ENCODE measurements at regions not wholly inside any gene's neighbourhood (a gene's known extent, or its start where the extent isn't known, plus 50 kb on each side); places are given as distances from the start of the nearest gene placed in this dataset.

DNA sequence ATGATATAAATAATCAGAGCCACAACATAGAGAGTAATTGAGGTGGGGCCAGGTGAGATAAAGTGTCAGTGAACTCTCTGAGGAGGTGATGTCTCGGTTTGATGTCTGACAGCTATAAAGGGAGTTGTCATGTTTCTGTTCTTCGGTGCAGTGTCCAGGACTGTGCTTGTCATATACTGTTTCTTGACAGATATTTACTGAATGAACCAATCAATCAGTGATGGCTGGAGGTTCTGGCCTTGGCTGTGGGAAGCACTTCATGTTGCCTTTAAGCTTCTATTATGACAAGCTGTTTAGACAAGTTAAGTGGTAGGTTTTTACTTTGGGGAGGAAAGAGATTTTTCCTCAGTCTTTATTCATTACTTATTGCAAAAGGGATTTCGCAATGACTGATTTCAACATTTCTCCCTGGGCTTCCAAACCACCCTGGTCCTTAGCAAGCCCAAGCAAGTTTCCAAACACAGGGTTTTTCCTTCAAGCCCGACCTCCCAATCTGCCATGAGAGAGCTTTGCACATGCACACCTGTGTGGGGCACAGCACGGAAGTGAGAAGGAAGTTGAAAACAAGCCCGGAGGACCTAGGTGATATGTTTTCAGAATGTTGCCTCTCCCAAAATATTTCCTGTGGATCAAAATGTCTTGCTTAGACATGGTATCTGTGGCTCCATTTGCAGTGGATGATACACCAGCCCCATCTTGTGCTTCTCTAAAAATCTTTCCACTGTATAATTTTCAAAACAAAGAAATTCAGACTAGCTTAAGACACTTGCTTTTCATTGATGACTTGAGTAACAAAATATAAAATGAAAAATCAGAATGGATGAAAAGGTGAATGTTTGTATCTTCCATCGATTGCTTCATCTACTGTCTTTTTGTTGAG is 567.3 kb upstream of the BTBD3 start:
- no TSS peak for BruUV-seq (replicated peaks)
- Histone ChIP-seq H3K36me3 (ENCODE audit: control insufficient read depth, insufficient read depth, low read length) (no peaks in the 10 kb centered on the region), H3K27ac (ENCODE audit: insufficient read depth, low read length) (peak overlapping the region; percentile 28; the same call in 1 of the 2 replicates), H3K79me1 (ENCODE audit: low read depth in 1 of 2, low read length in 2 of 2) (no peaks in the 10 kb centered on the region), H2BK5ac (ENCODE audit: low read depth, low read length, poor library complexity, severe bottlenecking) (peak overlapping the region; percentile 36), H3K4me1 (ENCODE audit: control insufficient read depth, insufficient read depth, low read length) (peaks cover 10% of the 10 kb centered on the region), H4K5ac (ENCODE audit: low read depth, low read length) (peak overlapping the region; percentile 2; the same call in 1 of the 2 replicates), H3K27me3 (ENCODE audit: control insufficient read depth, insufficient read depth, low read length) (no peaks in the 10 kb centered on the region), H3K9ac (ENCODE audit: low read depth, low read length) (no peak overlapping the region), H3K23ac (ENCODE audit: low read depth, low read length) (no peak overlapping the region), H2BK20ac (ENCODE audit: low read depth, low read length) (peak overlapping the region; percentile 73), H3K9me3 (ENCODE audit: control insufficient read depth, insufficient read depth, low read length) (peaks cover 2% of the 10 kb centered on the region; the same call in 1 of the 2 replicates), H3K4me3 (ENCODE audit: insufficient read depth, low read depth, low read length) (no peak overlapping the region), H4K91ac (ENCODE audit: insufficient read depth, low read depth, low read length) (peak overlapping the region; percentile 40; the same call in 1 of the 2 replicates), H3K14ac (replicated peaks; ENCODE audit: low read depth, low read length) (no peak overlapping the region), H2AK9ac (replicated peaks; ENCODE audit: low read depth, low read length, poor library complexity) (no peak overlapping the region), H2BK15ac (ENCODE audit: low read depth, low read length) (peak overlapping the region; percentile 42; the same call in 1 of the 3 replicates), H3K9me1 (ENCODE audit: insufficient read depth, low read length) (no peaks in the 10 kb centered on the region), H2AK5ac (ENCODE audit: low read depth, low read length) (peak overlapping the region; percentile 57; the same call in 1 of the 2 replicates), H3K56ac (ENCODE audit: extremely low read depth, insufficient read depth, low read length) (no peak overlapping the region), H2AFZ (replicated peaks; ENCODE audit: low read length, poor library complexity) (peak overlapping the region; percentile 38), H3K18ac (ENCODE audit: low read depth, low read length) (peak overlapping the region; percentile 13), H4K8ac (ENCODE audit: low read depth in 2 of 2, low read length in 2 of 2) (peak overlapping the region in 1 of 2 experiments; percentile 50; a peak in 2 of 4 replicates), H2BK120ac (ENCODE audit: low read depth, low read length) (peak overlapping the region; percentile 54; the same call in 1 of the 2 replicates), H3K4me2 (ENCODE audit: low read depth, low read length) (peak overlapping the region; percentile 31; the same call in 1 of the 2 replicates), H4K20me1 (ENCODE audit: insufficient read depth, low read length) (no peaks in the 10 kb centered on the region), H3K4ac (ENCODE audit: low read depth, low read length) (peak overlapping the region; percentile 63; the same call in 1 of the 2 replicates)
- dilution Hi-C loops (cut with HindIII; ENCODE audit: low sequenced_read_pairs, unreplicated experiment) (no loop called here), intact Hi-C loops (cut with micrococcal nuclease) (loop anchor here (5.0 to 10.0 kb wide), 4 partner anchors 48 to 796 kb away; partner anchors contain the start of gene JAG1), in situ Hi-C loops (cut with MboI; ENCODE audit: low sequenced_read_pairs) (no loop called here)
- WGBS, 2 experiments (ENCODE audit: extremely low coverage in 2 of 2, insufficient read length in 1 of 2): no CpG with 5 or more reads among the region's 7 CpGs
- POLR2A ChIA-PET (ENCODE audit: unreplicated experiment): no interaction called here
- peak; percentile 86 for ATAC-seq (ENCODE audit: low read depth)
- DNase-seq: peak; percentile 80
- CTCF ChIA-PET: no interaction called here
- TF ChIP-seq RAD21 (IDR thresholded peaks at IDR 0.05; ENCODE audit: low read length): peak; percentile 30; the same call in 1 of the 2 replicates
- no peak for TF ChIP-seq RFX5 (IDR thresholded peaks at IDR 0.05; ENCODE audit: low read depth, low read length)
- no peak for TF ChIP-seq FOS (IDR thresholded peaks at IDR 0.05; ENCODE audit: low read depth, low read length)
- no peak for TF ChIP-seq POLR2A (IDR thresholded peaks at IDR 0.05; ENCODE audit: low read depth, low read length)
- TF ChIP-seq MXI1 (IDR thresholded peaks at IDR 0.05; ENCODE audit: borderline replicate concordance, low read depth, low read length): no peak
- TF ChIP-seq CHD1 (IDR thresholded peaks at IDR 0.05; ENCODE audit: low read depth, low read length): no peak
- TF ChIP-seq ELK1 (IDR thresholded peaks at IDR 0.05; ENCODE audit: borderline replicate concordance, low read depth, low read length): no peak
- TF ChIP-seq BHLHE40 (IDR thresholded peaks at IDR 0.05; ENCODE audit: low read depth, low read length): no peak
- TF ChIP-seq SMC3 (IDR thresholded peaks at IDR 0.05; ENCODE audit: low read depth, low read length): 0 out of 2 replicates have a peak, but pooled peaks have one; percentile 8
- peak; percentile 98 for TF ChIP-seq CEBPB (IDR thresholded peaks at IDR 0.05; ENCODE audit: low read depth, low read length)
- no peak for TF ChIP-seq MAFK (IDR thresholded peaks at IDR 0.05; ENCODE audit: low read depth, low read length)
- TF ChIP-seq MAZ (IDR thresholded peaks at IDR 0.05; ENCODE audit: borderline replicate concordance, low read depth, low read length): no peak
- TF ChIP-seq CTCF (conservative IDR thresholded peaks at IDR 0.05; ENCODE audit: low read depth, low read length): 0 out of 2 replicates have a peak, but pooled peaks have one; percentile 25
- no peak for TF ChIP-seq RCOR1 (IDR thresholded peaks at IDR 0.05; ENCODE audit: insufficient replicate concordance, low read length)
